ENCODE measurements at regions not wholly inside any gene's neighbourhood (a gene's known extent, or its start where the extent isn't known, plus 50 kb on each side); places are given as distances from the start of the nearest gene placed in this dataset.

- no peaks in the 10 kb centered on the region for H3K9me3 Mint-ChIP-seq
- TF ChIP-seq CTCF (IDR thresholded peaks at IDR 0.05; ENCODE audit: unreplicated experiment in 3 of 3) = no peak
- H3K4me3 Mint-ChIP-seq = no peak overlapping the region
- H3K27ac Mint-ChIP-seq = no peak overlapping the region
- H3K36me3 Mint-ChIP-seq (ENCODE audit: low read depth) = no peaks in the 10 kb centered on the region
- no peaks in the 10 kb centered on the region for H3K27me3 Mint-ChIP-seq (ENCODE audit: low read depth)
- H3K4me1 Mint-ChIP-seq = peaks cover 5% of the 10 kb centered on the region
These were observed 186.3 kb upstream of the TLL1 start for GRCh38 chr4:165686756-165687155.

GRCh38 chr4:165689159-165689558 lies 183.9 kb upstream of the TLL1 start:
- H3K4me3 Mint-ChIP-seq = no peak overlapping the region
- no peaks in the 10 kb centered on the region for H3K27me3 Mint-ChIP-seq (ENCODE audit: low read depth)
- no peak overlapping the region for H3K27ac Mint-ChIP-seq

GRCh38 chr4:165692082-165692481 lies 181.0 kb upstream of the TLL1 start:
- H3K27me3 Mint-ChIP-seq (ENCODE audit: low read depth) = no peaks in the 10 kb centered on the region
- TF ChIP-seq CTCF (IDR thresholded peaks at IDR 0.05; ENCODE audit: unreplicated experiment in 3 of 3) = no peak

More at GRCh38 chr4:165689159-165689558, 183.9 kb upstream of the TLL1 start:
- no peak for TF ChIP-seq CTCF (IDR thresholded peaks at IDR 0.05; ENCODE audit: unreplicated experiment in 3 of 3)
- H3K4me1 Mint-ChIP-seq = peaks cover 5% of the 10 kb centered on the region
- no peaks in the 10 kb centered on the region for H3K36me3 Mint-ChIP-seq (ENCODE audit: low read depth)
- no peaks in the 10 kb centered on the region for H3K9me3 Mint-ChIP-seq

GRCh38 chr4:165698272-165698671 lies 174.8 kb upstream of the TLL1 start:
- H3K36me3 Mint-ChIP-seq (ENCODE audit: low read depth) = no peaks in the 10 kb centered on the region
- H3K27me3 Mint-ChIP-seq (ENCODE audit: low read depth) = no peaks in the 10 kb centered on the region
- H3K9me3 Mint-ChIP-seq = no peaks in the 10 kb centered on the region
- peaks cover 11% of the 10 kb centered on the region for H3K4me1 Mint-ChIP-seq
- H3K4me3 Mint-ChIP-seq = no peak overlapping the region
- H3K27ac Mint-ChIP-seq = no peak overlapping the region
- no peak for TF ChIP-seq CTCF (IDR thresholded peaks at IDR 0.05; ENCODE audit: unreplicated experiment in 3 of 3)

More at GRCh38 chr4:165692082-165692481, 181.0 kb upstream of the TLL1 start:
- H3K36me3 Mint-ChIP-seq (ENCODE audit: low read depth) = no peaks in the 10 kb centered on the region
- H3K4me3 Mint-ChIP-seq = no peak overlapping the region
- H3K9me3 Mint-ChIP-seq = no peaks in the 10 kb centered on the region
- no peak overlapping the region for H3K27ac Mint-ChIP-seq
- H3K4me1 Mint-ChIP-seq = peaks cover 9% of the 10 kb centered on the region

GRCh38 chr4:165699055-165699454 lies 174.0 kb upstream of the TLL1 start:
- Mint-ChIP-seq H3K9me3 (no peaks in the 10 kb centered on the region), H3K27ac (no peak overlapping the region), H3K36me3 (ENCODE audit: low read depth) (no peaks in the 10 kb centered on the region), H3K27me3 (ENCODE audit: low read depth) (no peaks in the 10 kb centered on the region), H3K4me3 (no peak overlapping the region), H3K4me1 (peaks cover 11% of the 10 kb centered on the region)
- no peak for TF ChIP-seq CTCF (IDR thresholded peaks at IDR 0.05; ENCODE audit: unreplicated experiment in 3 of 3)

- H3K4me3 Mint-ChIP-seq = no peak overlapping the region
- H3K9me3 Mint-ChIP-seq = no peaks in the 10 kb centered on the region
- TF ChIP-seq CTCF (IDR thresholded peaks at IDR 0.05; ENCODE audit: unreplicated experiment in 3 of 3) = no peak
- no peak overlapping the region for H3K27ac Mint-ChIP-seq
- H3K4me1 Mint-ChIP-seq = peaks cover 11% of the 10 kb centered on the region
- no peaks in the 10 kb centered on the region for H3K36me3 Mint-ChIP-seq (ENCODE audit: low read depth)
- no peaks in the 10 kb centered on the region for H3K27me3 Mint-ChIP-seq (ENCODE audit: low read depth)
These were observed 172.2 kb upstream of the TLL1 start for GRCh38 chr4:165700855-165701254.
